HepG2 (cell line): ENCODE measurements at regions not wholly inside any gene's neighbourhood (a gene's known extent, or its start where the extent isn't known, plus 50 kb on each side); places are given as distances from the start of the nearest gene placed in this dataset.

Experiments
- ATAC-seq: fragments of 200-7000 bp; cut with Tn5 transposase; 3 replicates; pipeline ENCODE4 v1.9.1; 2020; ENCODE audit warnings: mild to moderate bottlenecking, moderate library complexity
- BruUV-seq: library from RNA; stranded (reverse); fragments of 400-500 nt; replicated peaks from 2 replicates; lab custom pipeline; 2021; lab: Mats Ljungman, UMichigan
- CTCF ChIA-PET: fragments of 300-600 bp; formaldehyde crosslinking; extraction: SDS; loops from one replicate; lab custom pipeline; 2021; ENCODE audit warnings: low total read pairs, inconsistent platforms, low intra/inter-chr PET ratio; lab: Yijun Ruan, JAX
- POLR2A ChIA-PET: fragments of 350-600 bp; sonication (Branson Sonifier 250); formaldehyde crosslinking; loops from one replicate; lab custom pipeline; 2020; ENCODE audit warnings: antibody characterized with exemption, inconsistent platforms; lab: Yijun Ruan, JAX
- DNase-seq: peaks from one replicate; pipeline ENCODE4 v3.0.0-alpha.2; 2015; ENCODE audit warnings: low spot score
- FAIRE-seq: peaks from 3 replicates; lab custom pipeline; 2011; peaks lifted over from hg19 to GRCh38; lab: Jason Lieb, UNC
- H2AFZ ChIP-seq: one replicate; pipeline ENCODE4 v1.6.1; 2011; ENCODE audit warnings: low read length, inconsistent platforms
- H3K27ac ChIP-seq: fragments of 300-600 bp; 3 replicates; pipeline ENCODE4 v1.8.0; 2011; ENCODE audit warnings: mixed run types, mild to moderate bottlenecking, mixed read lengths, low read length, inconsistent platforms; ENCODE audit not compliant: insufficient read depth; ENCODE audit errors: extremely low read length
- H3K27me3 ChIP-seq, 2 experiments: fragments of 200-600 bp in 1 of 2; 2 replicates in 1 of 2; 3 replicates in 1 of 2; pipeline versions ENCODE4 v1.6.0 to v1.8.0; 2011; ENCODE audit warnings: low read length in 2 of 2, mild to moderate bottlenecking in 2 of 2, moderate library complexity in 2 of 2, inconsistent platforms in 1 of 2; ENCODE audit not compliant: insufficient read depth in 2 of 2, control insufficient read depth in 1 of 2
- H3K36me3 ChIP-seq, 2 experiments: fragments of 200-600 bp in 1 of 2; replicated peaks in 1 of 2; 2 replicates in 1 of 2; 3 replicates in 1 of 2; pipeline versions ENCODE4 v1.5.1 to v1.8.0; 2011; ENCODE audit warnings: low read length in 2 of 2, inconsistent platforms in 1 of 2; ENCODE audit not compliant: insufficient read depth in 2 of 2, control insufficient read depth in 1 of 2
- H3K4me1 ChIP-seq: 2 replicates; pipeline ENCODE4 v1.5.1; 2012; ENCODE audit warnings: low read length, inconsistent platforms; ENCODE audit not compliant: insufficient read depth
- H3K4me2 ChIP-seq: 2 replicates; pipeline ENCODE4 v1.6.0; 2011; ENCODE audit warnings: low read depth, low read length, inconsistent platforms
- H3K4me3 ChIP-seq, 3 experiments: fragments of 200-600 bp in 1 of 3; sonication (generic), shearing (Covaris generic) in 1 of 3; replicated peaks in 1 of 3; 2 replicates each; pipeline ENCODE4 v1.5.1; 2011 to 2016; ENCODE audit warnings: low read length in 3 of 3, inconsistent platforms in 2 of 3, low read depth in 2 of 3, mild to moderate bottlenecking in 2 of 3, control low read depth in 1 of 3, mixed read lengths in 1 of 3; ENCODE audit not compliant: insufficient read depth in 1 of 3
- H3K79me2 ChIP-seq: one replicate; pipeline ENCODE4 v1.6.1; 2011; ENCODE audit warnings: low read length, inconsistent platforms; ENCODE audit not compliant: insufficient read depth
- H3K9ac ChIP-seq: 2 replicates; pipeline ENCODE4 v1.6.0; 2011; ENCODE audit warnings: mild to moderate bottlenecking, low read depth, low read length, inconsistent platforms; ENCODE audit not compliant: insufficient read depth
- H3K9me3 ChIP-seq: 2 replicates; pipeline ENCODE4 v1.5.1; 2012; ENCODE audit warnings: mild to moderate bottlenecking, low read length
- H4K20me1 ChIP-seq: 2 replicates; pipeline ENCODE4 v1.6.0; 2011; ENCODE audit warnings: inconsistent platforms, mild to moderate bottlenecking, low read length, moderate library complexity; ENCODE audit not compliant: insufficient read depth
- ATF7 ChIP-seq, 2 experiments: fragments of 450-650 bp in 1 of 2; sonication (generic) in 1 of 2; formaldehyde crosslinking in 1 of 2; IDR thresholded peaks; 2 replicates each; pipeline versions ENCODE4 v1.4.0 to v1.6.1; 2016 to 2020; ENCODE audit warnings: antibody characterized with exemption in 1 of 2, mild to moderate bottlenecking in 1 of 2, missing genetic modification reagents in 1 of 2
- CBX2 ChIP-seq, 2 experiments: fragments of 200-600 bp in 1 of 2; sonication (generic); formaldehyde crosslinking in 1 of 2; IDR thresholded peaks; 2 replicates each; pipeline versions ENCODE4 v1.7.0 to v1.8.1; 2018 to 2022; ENCODE audit warnings: low read depth in 2 of 2, low read length in 1 of 2, mild to moderate bottlenecking in 1 of 2, missing genetic modification reagents in 1 of 2
- CENPX ChIP-seq: sonication (generic); formaldehyde crosslinking; IDR thresholded peaks from 2 replicates; pipeline ENCODE4 v1.9.0; 2021; ENCODE audit warnings: mild to moderate bottlenecking, missing genetic modification reagents, moderate library complexity
- ESRRA ChIP-seq: sonication (generic); formaldehyde crosslinking; IDR thresholded peaks from 2 replicates; pipeline ENCODE4 v1.5.1; 2020; ENCODE audit warnings: mild to moderate bottlenecking, low read depth, missing genetic modification reagents
- FOXA1 ChIP-seq, 2 experiments: fragments of 450-650 bp in 1 of 2; sonication (generic) in 1 of 2; formaldehyde crosslinking in 1 of 2; IDR thresholded peaks; 2 replicates each; pipeline versions ENCODE4 v1.4.0 to v1.6.1; 2016 to 2020; ENCODE audit warnings: missing genetic modification reagents in 1 of 2
- MIER3 ChIP-seq: IDR thresholded peaks from 2 replicates; pipeline ENCODE4 v1.6.1; 2016; ENCODE audit warnings: missing compliant biosample characterization, borderline replicate concordance
- MLLT10 ChIP-seq: sonication (generic); formaldehyde crosslinking; IDR thresholded peaks from 2 replicates; pipeline ENCODE4 v1.4.0; 2020; ENCODE audit warnings: missing genetic modification reagents
- NFIB ChIP-seq: sonication (generic); formaldehyde crosslinking; IDR thresholded peaks from 2 replicates; pipeline ENCODE4 v1.9.0; 2021; ENCODE audit warnings: missing genetic modification reagents, mild to moderate bottlenecking, borderline replicate concordance
- NFIC ChIP-seq: IDR thresholded peaks from 2 replicates; pipeline ENCODE4 v1.6.1; 2012; ENCODE audit warnings: mild to moderate bottlenecking, low read length, inconsistent platforms
- ONECUT2 ChIP-seq: sonication (generic); formaldehyde crosslinking; IDR thresholded peaks from 2 replicates; pipeline ENCODE4 v1.4.0; 2020; ENCODE audit warnings: missing genetic modification reagents
- PRPF4 ChIP-seq: fragments of 200-400 bp; formaldehyde crosslinking; IDR thresholded peaks from 2 replicates; pipeline ENCODE4 v1.6.1; 2016; ENCODE audit warnings: low read length, low read depth; ENCODE audit not compliant: poor library complexity, severe bottlenecking
- SMYD3 ChIP-seq: sonication (generic); formaldehyde crosslinking; IDR thresholded peaks from 2 replicates; pipeline ENCODE4 v1.8.1; 2023; ENCODE audit warnings: mild to moderate bottlenecking, missing genetic modification reagents
- SNAPC5 ChIP-seq: sonication (generic); formaldehyde crosslinking; IDR thresholded peaks from 2 replicates; pipeline ENCODE4 v1.8.1; 2023; ENCODE audit warnings: mild to moderate bottlenecking, missing genetic modification reagents, borderline replicate concordance
- TFAP4 ChIP-seq: sonication (generic); IDR thresholded peaks from 2 replicates; pipeline ENCODE4 v1.6.1; 2016; ENCODE audit warnings: low read depth, borderline replicate concordance
- ZKSCAN8 ChIP-seq: IDR thresholded peaks from 2 replicates; pipeline ENCODE4 v1.6.1; 2016; ENCODE audit warnings: borderline replicate concordance, missing genetic modification reagents, missing compliant biosample characterization
- ZNF354B ChIP-seq: sonication (generic); formaldehyde crosslinking; IDR thresholded peaks from 2 replicates; pipeline ENCODE4 v1.8.0; 2022; ENCODE audit warnings: mild to moderate bottlenecking, missing genetic modification reagents
- ZNF644 ChIP-seq: IDR thresholded peaks from 2 replicates; pipeline ENCODE4 v1.6.1; 2016; ENCODE audit warnings: low read depth
- ZNF678 ChIP-seq: sonication (generic); formaldehyde crosslinking; IDR thresholded peaks from 2 replicates; pipeline ENCODE4 v1.4.0; 2020; ENCODE audit warnings: mild to moderate bottlenecking, missing genetic modification reagents
- ZNF788 ChIP-seq: sonication (generic); formaldehyde crosslinking; IDR thresholded peaks from 2 replicates; pipeline ENCODE4 v1.5.0; 2020; ENCODE audit warnings: mild to moderate bottlenecking, missing genetic modification reagents, borderline replicate concordance
- WGBS: methylation state at CpG from one replicate; pipeline ENCODE4 v1.1.6; 2017; ENCODE audit warnings: low lambda C conversion rate; 5-methylcytosine and 5-hydroxymethylcytosine counted together
- in situ Hi-C: cut with HindIII; loops from 2 replicates; pipeline ENCODE4 v1.10.0; 2017; ENCODE audit warnings: low pct_unique_long_range_greater_than_20kb; ENCODE audit not compliant: extremely low pct_ligation_motif_present
- intact Hi-C: fragments of 100-400 bp; cut with micrococcal nuclease; formaldehyde crosslinking; loops from one replicate; pipeline ENCODE4 v1.10.0; 2022; ENCODE audit not compliant: unreplicated experiment
- TF ChIP-seq, protein P1 (sequence below): IDR thresholded peaks from 2 replicates; pipeline ENCODE4 v1.6.1; 2016; ENCODE audit warnings: low read depth, control low read depth
- TF ChIP-seq, protein P2 (sequence below): sonication (generic); formaldehyde crosslinking; IDR thresholded peaks from 2 replicates; pipeline ENCODE4 v1.5.0; 2020; ENCODE audit warnings: mild to moderate bottlenecking, missing genetic modification reagents

- TF ChIP-seq, protein P1, sequence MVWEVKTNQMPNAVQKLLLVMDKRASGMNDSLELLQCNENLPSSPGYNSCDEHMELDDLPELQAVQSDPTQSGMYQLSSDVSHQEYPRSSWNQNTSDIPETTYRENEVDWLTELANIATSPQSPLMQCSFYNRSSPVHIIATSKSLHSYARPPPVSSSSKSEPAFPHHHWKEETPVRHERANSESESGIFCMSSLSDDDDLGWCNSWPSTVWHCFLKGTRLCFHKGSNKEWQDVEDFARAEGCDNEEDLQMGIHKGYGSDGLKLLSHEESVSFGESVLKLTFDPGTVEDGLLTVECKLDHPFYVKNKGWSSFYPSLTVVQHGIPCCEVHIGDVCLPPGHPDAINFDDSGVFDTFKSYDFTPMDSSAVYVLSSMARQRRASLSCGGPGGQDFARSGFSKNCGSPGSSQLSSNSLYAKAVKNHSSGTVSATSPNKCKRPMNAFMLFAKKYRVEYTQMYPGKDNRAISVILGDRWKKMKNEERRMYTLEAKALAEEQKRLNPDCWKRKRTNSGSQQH (CRISPR knock-in tag), result no peak
- TF ChIP-seq CENPX (CRISPR knock-in tag) (no peak), ZNF678 (no peak), CBX2 (IDR thresholded peaks at IDR 0.05; ENCODE audit: low read depth, low read length) (no peak), CBX2 (CRISPR knock-in tag; IDR thresholded peaks at IDR 0.05; ENCODE audit: low read depth) (no peak)
- TF ChIP-seq, protein P2, sequence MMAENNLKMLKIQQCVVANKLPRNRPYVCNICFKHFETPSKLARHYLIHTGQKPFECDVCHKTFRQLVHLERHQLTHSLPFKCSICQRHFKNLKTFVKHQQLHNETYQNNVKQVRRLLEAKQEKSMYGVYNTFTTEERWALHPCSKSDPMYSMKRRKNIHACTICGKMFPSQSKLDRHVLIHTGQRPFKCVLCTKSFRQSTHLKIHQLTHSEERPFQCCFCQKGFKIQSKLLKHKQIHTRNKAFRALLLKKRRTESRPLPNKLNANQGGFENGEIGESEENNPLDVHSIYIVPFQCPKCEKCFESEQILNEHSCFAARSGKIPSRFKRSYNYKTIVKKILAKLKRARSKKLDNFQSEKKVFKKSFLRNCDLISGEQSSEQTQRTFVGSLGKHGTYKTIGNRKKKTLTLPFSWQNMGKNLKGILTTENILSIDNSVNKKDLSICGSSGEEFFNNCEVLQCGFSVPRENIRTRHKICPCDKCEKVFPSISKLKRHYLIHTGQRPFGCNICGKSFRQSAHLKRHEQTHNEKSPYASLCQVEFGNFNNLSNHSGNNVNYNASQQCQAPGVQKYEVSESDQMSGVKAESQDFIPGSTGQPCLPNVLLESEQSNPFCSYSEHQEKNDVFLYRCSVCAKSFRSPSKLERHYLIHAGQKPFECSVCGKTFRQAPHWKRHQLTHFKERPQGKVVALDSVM, result no peak
These were observed 157.3 kb upstream of the AUTS2 start (continued) for GRCh38 chr7:69440976-69441375.

GRCh38 chr7:69443136-69443535, 155.1 kb upstream of the AUTS2 start:
- Histone ChIP-seq H3K27ac (no peak overlapping the region), H3K36me3 (no peaks in the 10 kb centered on the region), H3K4me2 (no peak overlapping the region), H3K79me2 (no peaks in the 10 kb centered on the region), H2AFZ (no peak overlapping the region), H3K27me3 (no peaks in the 10 kb centered on the region), H4K20me1 (no peaks in the 10 kb centered on the region), H3K4me3 (no peak overlapping the region), H3K9ac (no peak overlapping the region), H3K9me3 (no peaks in the 10 kb centered on the region; the same call in 1 of the 2 replicates), H3K4me1 (no peaks in the 10 kb centered on the region)
- ChIA-PET POLR2A (no interaction called here), CTCF (no interaction called here)
- FAIRE-seq (no peak), ATAC-seq (no peak), DNase-seq (no peak)
- 1% methylated on average over 2 of the region's 2 CpGs for WGBS
- no TSS peak for BruUV-seq
- intact Hi-C loops (loop anchor here (5.0 kb wide), 1 partner anchor 806 kb away; no protein-coding TSS in a partner anchor), in situ Hi-C loops (no loop called here)
- TF ChIP-seq PRPF4, result no peak
- TF ChIP-seq ATF7 (IDR thresholded peaks at IDR 0.05), result no peak
- no peak for TF ChIP-seq ATF7 (CRISPR knock-in tag; IDR thresholded peaks at IDR 0.05)
- TF ChIP-seq MLLT10 (CRISPR knock-in tag), result no peak
- no peak for TF ChIP-seq ONECUT2 (CRISPR knock-in tag)
- no peak for TF ChIP-seq TFAP4
- TF ChIP-seq SMYD3 (CRISPR knock-in tag), result no peak
- TF ChIP-seq ZKSCAN8 (CRISPR knock-in tag), result no peak
- TF ChIP-seq MIER3, result no peak
- no peak for TF ChIP-seq NFIB
- TF ChIP-seq SNAPC5 (CRISPR knock-in tag), result no peak
- no peak for TF ChIP-seq ESRRA
- no peak for TF ChIP-seq ZNF788 (CRISPR knock-in tag)
- no peak for TF ChIP-seq FOXA1 (IDR thresholded peaks at IDR 0.05)
- no peak for TF ChIP-seq FOXA1 (CRISPR knock-in tag; IDR thresholded peaks at IDR 0.05)
- TF ChIP-seq ZNF354B (CRISPR knock-in tag), result no peak
- no peak for TF ChIP-seq NFIC
- no peak for TF ChIP-seq ZNF644 (CRISPR knock-in tag)
